ENCODE measurements at regions not wholly inside any gene's neighbourhood (a gene's known extent, or its start where the extent isn't known, plus 50 kb on each side); places are given as distances from the start of the nearest gene placed in this dataset.

DNA sequence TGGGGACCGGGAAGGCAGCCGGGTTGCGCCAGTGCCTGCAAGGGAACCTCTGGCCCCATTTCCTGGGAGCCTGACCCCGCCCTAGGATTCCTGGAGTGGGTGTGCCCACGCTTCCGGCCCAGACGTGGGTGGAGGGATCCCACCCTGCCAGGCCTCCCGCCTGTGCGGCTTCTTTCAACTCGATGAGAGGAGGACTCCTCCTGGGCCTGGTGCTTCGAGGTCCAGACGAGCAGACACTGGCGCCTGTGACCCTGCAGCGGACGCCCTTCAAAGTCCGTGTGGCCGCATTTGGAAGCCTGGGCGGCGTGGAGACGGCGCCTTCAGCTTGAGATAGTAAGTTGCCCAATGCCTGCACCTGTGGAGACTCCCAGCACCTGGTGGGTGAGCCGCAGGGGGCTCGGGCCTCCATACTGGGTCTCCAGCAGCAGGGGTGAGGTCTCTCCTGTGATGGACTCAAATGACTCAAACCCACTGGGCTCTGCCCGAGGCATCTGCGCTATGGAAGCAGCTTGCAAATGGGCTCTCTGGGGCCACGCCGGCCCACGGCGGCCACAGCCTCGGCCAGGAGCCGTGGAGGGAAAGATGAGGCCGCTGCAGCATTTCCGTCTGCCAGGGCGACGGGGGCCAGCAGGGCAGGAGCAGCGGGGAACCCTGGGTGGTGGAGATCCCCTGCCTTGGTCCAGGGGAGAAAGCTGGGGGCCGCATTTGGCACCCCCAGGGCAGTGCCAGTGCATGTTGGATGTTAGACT is 64.3 kb upstream of the PPARA start:
- DNase-seq (ENCODE audit: low read depth) = no peak
- H3K4me3 ChIP-seq (ENCODE audit: low read depth, low read length) = no peak overlapping the region

DNA sequence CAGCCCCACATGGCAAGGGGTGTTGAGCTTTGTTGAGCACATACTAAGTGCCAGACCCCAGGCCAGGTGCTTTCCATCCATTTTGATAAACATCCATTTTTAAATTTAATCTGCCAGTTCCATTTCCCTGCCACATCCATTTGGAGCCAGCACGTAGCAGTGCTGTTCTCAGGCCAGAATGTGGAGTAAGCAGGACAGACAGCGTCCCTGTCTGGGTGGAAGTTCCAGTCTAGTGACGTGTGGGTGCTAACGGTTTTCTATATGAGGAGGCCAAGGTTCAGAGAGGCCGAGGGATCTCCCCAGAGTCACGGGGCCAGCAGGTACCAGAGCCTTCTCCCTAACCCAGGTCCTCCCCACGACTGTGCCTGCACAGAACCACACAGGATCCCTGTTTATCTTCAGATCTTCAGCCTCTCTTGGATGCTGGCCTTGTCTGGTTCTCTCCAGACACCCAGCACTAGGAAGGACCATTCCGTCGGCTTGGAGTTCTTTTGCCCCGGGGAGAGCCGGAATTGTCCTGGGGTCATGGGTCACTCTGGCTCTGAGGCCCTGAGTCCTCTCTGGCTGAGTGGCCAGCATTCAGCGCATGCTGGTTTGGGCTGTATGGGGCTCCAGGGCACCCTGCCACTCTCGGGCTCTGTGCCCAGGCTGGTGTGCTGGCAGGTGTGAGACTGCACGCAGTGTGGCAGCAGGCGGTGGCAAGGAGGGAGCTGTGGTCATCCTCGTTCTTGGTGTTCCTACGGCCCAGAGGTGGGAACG is 63.6 kb upstream of the PPARA start:
- no peak overlapping the region for H3K4me3 ChIP-seq (ENCODE audit: low read depth, low read length)
- DNase-seq (ENCODE audit: low read depth) = no peak

DNA sequence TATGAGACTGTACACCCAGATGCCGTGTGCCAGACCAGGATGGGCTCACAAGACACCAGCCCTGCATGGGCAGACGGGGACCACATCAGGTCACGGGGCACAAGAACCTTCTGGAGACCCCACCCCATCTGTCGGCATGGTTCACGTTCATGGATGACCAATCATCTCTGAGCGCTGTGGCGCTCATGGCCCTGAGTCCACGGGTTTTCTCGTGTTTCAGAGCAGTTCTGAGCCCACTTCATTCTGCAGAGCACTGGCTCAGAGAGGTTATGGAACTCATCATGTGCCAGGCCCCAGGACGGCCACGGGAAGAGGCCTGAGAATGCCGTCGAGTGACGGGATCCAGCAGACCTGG is 63.0 kb upstream of the PPARA start:
- no peak for DNase-seq (ENCODE audit: low read depth)
- no peak overlapping the region for H3K4me3 ChIP-seq (ENCODE audit: low read depth, low read length)

DNA sequence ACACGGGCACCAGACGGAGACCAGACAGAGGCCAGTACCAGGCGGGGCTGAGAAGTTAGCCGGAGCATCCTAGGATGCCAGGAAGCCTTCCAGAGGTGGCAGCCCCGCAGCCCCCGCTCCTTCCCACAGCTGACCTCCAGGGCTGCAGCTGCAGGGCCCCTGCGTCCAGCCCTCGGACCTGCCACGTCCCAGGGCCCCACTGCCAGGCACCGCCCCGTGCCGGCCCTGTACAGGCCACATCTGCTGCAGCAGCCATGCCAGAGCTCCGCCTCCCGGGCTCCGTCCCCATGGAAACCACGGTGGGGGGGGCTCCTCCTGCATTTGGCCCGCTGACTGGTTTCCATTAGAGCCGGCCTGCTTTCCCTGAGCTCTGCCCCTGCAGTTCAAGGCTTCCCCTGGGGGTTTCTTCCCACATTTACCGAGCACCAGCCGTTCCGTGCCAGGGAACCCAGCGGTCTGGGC is 62.5 kb upstream of the PPARA start:
- DNase-seq (ENCODE audit: low read depth) = peak; percentile 66
- no peak overlapping the region for H3K4me3 ChIP-seq (ENCODE audit: low read depth, low read length)

DNA sequence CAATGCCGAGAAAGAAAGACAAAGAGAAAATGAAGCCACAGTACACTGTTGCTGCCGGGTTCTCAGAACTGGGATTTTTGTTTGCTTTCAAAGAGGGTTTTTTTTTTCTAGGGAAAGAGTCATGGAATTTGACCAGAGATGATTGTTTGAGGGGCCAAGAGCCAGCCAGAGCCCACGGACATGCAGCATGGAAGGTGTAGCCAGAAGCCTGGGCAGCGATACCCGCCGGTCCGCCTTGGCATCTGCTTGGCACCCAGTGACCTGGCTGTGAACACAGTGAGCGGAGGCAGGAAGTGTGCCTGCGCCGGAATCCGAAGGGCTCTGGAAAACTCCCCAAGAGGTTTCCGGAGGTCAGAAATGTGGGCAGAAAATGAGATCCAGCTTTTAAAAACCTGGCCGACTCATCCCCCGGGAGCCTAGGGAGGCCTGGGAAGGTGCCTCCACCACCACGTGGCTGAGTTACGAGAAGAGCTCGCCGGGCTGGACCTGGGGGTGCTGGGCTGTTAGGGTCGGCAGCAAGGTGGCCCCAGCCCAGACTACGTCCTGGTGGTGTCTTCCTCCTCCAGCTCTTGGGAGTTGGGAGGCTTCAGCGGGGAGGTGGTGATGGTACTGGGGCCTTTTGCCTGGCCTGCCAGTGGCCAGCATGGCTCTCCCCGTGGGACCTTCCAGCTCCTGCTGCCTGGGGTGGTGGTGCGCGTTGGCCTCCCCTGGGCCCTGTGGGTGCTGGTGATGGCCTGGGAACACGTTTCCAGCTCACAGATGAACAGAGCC is 61.6 kb upstream of the PPARA start:
- DNase-seq (ENCODE audit: low read depth) = peak; percentile 45
- no peak overlapping the region for H3K4me3 ChIP-seq (ENCODE audit: low read depth, low read length)

DNA sequence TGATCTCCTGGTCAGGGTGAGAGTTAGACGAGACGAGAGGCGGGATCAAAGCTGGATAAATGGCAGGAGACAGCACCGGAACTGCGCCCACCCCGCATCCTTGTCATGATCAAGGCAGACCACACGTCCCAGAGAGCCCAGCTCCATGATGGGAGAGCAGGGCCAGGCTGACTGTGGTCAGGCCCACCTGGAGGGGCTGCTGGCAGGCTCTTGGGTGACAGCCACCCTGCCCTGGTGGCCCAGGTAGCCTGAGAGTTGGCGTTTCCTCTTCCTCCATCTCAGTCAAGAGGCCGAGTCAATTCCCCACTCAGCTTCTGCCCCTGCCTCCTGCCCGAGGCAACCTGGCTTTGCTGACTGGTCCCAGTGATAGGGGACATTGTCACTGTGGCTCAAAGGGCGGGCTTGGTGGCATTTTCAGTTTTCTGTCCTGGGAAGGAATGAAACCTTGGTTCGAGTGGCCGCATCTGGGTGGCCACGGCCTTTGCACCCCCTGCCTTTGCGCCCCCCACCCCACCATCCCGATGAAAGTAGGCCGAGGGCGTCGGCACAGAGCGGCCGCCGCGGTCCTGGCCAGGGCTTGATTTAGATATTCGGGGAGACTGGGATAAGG is 60.8 kb upstream of the PPARA start:
- no peak for DNase-seq (ENCODE audit: low read depth)
- no peak overlapping the region for H3K4me3 ChIP-seq (ENCODE audit: low read depth, low read length)

DNA sequence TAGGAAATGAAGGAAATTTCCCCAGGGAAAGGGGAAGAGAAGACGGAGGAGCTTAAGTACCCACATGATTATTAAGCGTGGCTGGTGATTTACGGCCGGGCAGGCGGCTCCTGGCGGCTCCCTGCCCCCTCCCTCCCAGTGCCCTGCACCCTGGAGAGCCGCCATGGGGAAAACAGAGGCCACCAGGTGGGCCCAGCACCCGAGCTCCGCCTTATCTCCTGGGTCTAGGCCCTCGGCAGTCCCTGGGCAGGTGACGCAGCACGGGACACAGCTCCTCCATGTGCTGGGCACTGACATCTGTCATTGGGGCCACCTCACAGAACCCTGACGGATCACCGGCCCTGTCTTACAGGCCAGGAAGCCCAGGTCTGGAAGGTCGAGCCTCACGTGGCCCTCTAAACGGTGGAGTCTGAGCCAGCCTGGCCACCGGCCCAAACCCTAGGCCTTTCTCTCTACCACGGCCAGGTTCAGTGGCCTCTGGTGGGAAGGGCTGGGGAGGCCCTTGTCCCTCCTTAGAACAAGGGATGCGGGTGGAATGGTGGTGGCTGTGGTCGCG is 60.2 kb upstream of the PPARA start:
- no peak overlapping the region for H3K4me3 ChIP-seq (ENCODE audit: low read depth, low read length)
- no peak for DNase-seq (ENCODE audit: low read depth)

DNA sequence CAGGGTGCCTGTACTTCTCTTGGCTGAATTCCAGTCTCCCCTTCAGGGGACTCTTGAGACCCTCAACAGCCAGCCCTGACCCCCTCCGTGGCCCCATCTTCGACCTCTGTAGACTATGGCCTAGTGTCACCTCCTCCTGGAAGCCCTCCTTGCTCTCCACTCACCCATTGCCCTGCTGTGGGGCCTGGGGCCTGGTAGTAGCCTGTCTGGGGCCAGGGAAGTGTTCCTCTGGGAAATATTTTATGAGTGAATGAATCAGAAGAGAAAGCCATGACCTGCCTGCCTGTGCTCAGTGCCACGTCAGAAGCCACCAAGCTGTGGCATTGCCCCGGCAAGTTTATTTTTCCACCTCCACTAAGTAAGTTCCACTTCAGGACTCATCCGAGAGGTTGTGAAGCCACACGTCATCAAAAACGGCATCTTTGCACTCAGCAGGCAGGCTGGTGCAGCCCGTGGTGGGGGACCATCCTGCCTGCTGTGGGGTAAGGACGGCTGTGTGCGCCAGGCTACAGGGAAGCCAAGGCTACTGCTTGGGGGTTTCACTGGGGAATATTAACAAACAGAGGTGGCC is 59.6 kb upstream of the PPARA start:
- no peak overlapping the region for H3K4me3 ChIP-seq (ENCODE audit: low read depth, low read length)
- no peak for DNase-seq (ENCODE audit: low read depth)

DNA sequence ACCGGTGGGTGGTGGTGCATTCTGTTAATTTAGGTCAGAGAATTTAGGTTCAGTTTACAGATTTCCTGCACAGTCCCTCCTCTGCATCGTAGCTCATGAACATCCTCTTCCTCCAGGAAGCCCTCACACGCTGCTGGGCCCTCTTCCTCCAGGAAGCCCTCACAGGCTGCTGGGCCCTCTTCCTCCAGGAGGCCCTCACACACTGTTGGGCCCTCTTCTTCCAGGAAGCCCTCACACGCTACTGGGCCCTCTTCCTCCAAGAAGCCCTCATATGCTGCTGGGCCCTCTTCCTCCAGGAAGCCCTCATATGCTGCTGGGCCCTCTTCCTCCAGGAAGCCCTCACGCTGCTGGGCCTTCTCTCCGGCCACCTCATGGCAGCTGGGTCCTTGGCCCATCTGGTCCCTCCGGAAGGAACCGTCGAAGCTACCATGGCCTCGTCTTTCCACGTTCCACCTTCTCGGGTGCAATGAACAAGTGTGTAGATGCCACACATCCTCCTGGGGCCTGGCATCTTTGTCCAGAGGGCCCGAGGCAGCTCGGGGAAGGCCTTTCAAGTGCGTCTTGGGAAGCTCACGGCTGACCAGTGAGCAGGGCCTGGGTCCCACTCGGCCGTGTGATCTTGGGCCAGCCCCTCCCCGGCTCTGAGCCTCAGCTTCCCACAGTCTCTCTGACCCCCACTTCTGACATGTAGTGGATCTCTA is 58.9 kb upstream of the PPARA start:
- H3K4me3 ChIP-seq (ENCODE audit: low read depth, low read length) = no peak overlapping the region

DNA sequence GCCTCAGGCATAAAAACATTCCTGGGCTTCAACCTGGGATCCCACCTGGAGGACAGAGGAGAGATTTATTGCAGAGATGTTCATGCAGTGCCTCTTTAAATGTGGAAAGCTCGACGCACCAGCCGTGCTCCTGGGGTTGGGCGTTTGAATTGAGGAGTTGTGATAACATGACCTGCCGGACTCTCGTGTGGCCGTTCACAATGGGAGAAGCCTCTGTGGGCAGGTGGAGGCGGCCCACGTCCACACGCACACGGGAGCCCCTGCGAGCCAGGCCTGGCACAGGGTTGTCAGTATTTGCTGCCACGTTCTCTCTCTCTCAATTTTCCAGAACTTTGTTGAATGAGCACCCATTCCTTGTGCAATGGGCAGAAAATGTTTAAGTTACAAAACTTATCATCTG is 58.3 kb upstream of the PPARA start:
- H3K4me3 ChIP-seq (ENCODE audit: low read depth, low read length) = no peak overlapping the region
- no peak for DNase-seq (ENCODE audit: low read depth)

More for the DNA sequence above, 58.9 kb upstream of the PPARA start:
- no peak for DNase-seq (ENCODE audit: low read depth)

DNA sequence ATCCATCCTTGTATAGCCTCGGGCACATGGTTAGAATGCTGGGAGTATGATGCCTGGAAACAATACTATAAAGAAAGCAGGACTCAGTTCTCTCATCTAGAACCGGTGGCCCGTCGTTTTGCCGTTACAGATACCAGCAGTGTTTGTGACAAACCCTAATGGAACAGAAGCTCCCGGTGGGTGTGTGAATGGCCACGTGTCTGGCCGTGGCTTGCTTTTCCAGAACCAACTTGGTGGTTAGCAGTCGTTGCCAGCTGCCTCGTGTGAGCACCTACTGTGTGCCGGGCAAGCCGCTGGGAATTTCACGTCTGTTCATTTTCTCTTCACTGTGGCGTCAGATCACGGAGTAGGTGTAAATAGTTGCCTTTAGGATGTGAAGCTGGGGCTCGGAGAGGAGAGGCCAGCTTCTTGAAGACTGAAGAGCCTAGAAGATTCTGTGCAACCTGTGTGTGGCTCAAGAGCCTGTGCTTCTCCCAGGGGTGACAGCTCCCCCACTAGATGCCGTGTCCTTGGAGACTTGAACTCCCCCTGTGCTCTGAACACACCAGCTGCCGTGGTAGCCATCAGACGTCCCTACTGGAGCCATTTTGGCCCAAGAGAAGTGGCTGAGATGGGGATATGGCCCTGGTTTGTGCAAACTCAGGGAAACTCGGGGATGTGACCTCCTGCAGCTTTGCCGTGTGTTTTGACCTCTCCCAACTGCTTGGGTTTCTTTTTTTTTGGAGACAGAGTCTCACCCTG is 57.5 kb upstream of the PPARA start:
- no peak overlapping the region for H3K4me3 ChIP-seq (ENCODE audit: low read depth, low read length)
- no peak for DNase-seq (ENCODE audit: low read depth)

DNA sequence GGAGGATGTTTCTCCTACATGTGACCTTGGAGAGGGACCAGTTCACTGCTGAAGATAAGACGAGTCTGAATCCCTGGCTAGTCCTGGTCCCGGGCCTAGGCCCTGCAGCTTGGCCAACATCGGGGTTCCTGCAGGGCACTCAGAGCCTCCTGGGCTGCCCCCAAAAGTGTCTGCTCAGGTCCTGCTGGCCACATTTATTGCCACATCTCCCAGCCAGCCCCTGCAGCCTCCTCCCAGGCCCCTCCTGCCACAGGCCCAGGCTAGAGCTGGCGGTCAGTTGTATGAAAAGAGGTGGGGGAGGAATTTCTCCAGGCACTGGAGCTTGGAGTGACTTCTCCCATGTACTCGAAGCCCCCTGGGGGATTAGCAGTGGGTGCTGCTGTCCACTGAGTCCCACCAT is 56.5 kb upstream of the PPARA start:
- no peak for DNase-seq (ENCODE audit: low read depth)
- no peak overlapping the region for H3K4me3 ChIP-seq (ENCODE audit: low read depth, low read length)

DNA sequence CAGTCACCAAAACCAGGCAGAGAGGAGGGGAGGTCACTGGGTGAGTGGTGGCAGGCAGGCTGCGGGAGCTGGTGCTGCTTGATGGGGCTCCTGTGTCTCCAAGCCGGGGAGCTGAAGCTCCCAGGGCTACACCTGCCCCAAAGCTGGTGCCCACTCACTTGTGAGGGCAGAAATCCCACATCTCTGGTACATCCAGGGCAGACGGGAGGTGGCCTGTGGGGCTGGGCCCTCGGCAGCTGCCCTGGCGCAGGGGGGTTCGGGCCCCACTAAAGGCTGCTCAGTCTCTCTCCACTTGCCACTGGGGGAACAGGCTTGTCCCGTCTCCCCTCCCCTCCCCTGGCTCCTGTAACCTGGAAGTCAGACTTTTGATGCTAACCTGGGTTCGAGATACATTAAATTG is 55.6 kb upstream of the PPARA start:
- no peak overlapping the region for H3K4me3 ChIP-seq (ENCODE audit: low read depth, low read length)
- no peak for DNase-seq (ENCODE audit: low read depth)

DNA sequence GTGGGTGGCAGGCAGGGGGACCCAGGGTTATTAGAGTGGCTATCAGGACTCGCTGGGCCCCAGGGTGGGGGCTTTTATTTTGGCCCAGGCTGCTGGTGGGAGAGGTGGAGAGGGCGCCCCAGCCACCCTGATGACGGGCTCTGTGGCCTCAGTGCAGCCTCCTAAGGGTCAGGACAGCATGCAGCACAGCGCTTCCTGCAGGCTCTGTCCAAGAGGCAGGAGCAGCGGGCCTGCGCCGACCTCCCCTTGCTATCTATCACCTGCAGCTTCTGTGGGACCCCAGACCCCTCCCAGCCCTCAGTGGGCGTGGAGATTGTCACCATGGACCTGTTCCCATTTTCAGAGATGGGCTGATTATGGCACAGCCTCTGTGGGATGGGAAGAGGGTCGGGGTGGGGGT is 54.3 kb upstream of the PPARA start:
- no peak for DNase-seq (ENCODE audit: low read depth)
- H3K4me3 ChIP-seq (ENCODE audit: low read depth, low read length) = no peak overlapping the region

DNA sequence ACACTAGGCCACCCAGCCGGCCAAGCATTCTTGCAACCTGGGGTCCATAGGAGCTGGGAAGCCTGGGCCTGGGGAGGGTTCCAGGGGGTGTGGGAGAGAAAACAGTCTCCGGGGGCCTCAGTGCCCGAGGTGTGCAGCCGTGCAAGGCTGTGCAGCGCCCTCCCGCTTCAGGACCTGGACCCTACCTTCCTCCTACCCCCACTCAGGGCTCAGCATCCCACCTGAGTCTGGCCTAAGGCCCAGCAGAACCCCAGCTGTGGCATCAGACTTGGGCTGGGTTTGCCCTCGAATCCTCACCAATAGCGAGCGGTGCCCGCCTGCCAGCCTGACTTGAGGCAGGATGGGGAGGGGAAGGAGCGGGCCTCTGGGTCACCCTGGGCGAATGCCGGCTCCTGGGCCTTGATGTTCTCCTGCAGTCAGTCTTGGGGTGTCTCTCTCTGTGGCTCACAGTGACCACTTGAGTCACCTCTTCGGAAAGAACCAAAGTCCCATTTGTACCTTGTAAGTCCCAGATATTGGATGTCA is 53.6 kb upstream of the PPARA start:
- DNase-seq (ENCODE audit: low read depth) = no peak
- no peak overlapping the region for H3K4me3 ChIP-seq (ENCODE audit: low read depth, low read length)

DNA sequence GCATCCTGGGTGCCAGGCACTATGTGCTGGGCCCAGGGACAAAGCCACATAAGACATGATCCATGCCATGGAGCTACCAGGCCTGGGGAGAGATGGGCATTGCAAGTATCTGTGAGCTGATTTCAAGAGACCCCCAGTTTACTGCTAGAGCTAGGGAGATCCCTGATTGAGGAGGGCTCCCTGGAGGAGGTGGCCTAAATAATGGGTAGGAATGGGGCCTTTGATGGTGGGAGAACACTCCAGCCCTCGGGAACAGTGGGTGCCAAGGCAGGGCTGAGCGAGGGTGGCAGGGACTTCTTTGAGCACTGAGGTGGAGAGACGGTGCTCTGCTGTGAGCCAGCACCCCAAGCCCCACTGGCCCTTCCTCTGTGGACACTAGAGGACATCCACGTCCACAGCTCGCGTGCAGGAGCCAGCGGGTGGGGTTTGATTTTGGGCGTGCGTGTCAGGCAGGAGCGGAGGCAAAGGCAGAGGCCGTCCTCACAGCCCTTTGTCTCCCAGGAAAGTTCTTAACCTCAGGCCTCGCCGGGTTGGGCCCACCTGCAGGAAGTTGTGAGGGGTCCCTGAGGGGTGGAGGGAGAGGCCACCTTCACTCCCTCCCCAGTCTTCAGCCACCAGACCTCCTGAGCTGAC is 52.9 kb upstream of the PPARA start:
- H3K4me3 ChIP-seq (ENCODE audit: low read depth, low read length) = no peak overlapping the region
- DNase-seq (ENCODE audit: low read depth) = no peak

Measured in skeletal muscle cell (primary cell).